A549 (cell line): ENCODE measurements at regions not wholly inside any gene's neighbourhood (a gene's known extent, or its start where the extent isn't known, plus 50 kb on each side); places are given as distances from the start of the nearest gene placed in this dataset.

Experiments used
- ATAC-seq, 2 experiments: fragments of 200-7000 bp in 1 of 2; fragments of >200 bp in 1 of 2; cut with Nextera tagmentation in 1 of 2; cut with Tn5 transposase in 1 of 2; 3 replicates each; pipeline versions ENCODE4 v1.8.0 to v1.9.1; 2018 to 2020; ENCODE audit warnings: mild to moderate bottlenecking in 1 of 2, moderate library complexity in 1 of 2
- CTCF ChIA-PET: fragments of 300-600 bp; sonication (Branson Sonifier 250); formaldehyde crosslinking; extraction: SDS; loops from one replicate; lab custom pipeline; 2021; ENCODE audit warnings: antibody characterized with exemption, inconsistent platforms; lab: Yijun Ruan, JAX
- POLR2A ChIA-PET: fragments of 350-600 bp; formaldehyde crosslinking; extraction: SDS; loops from one replicate; lab custom pipeline; 2021; ENCODE audit warnings: antibody characterized with exemption, inconsistent platforms; lab: Yijun Ruan, JAX
- DNase-seq, 2 experiments: peaks; one replicate each; pipeline versions ENCODE4 v3.0.0 to v3.0.0-alpha.2; 2011 to 2016; ENCODE audit warnings: low read depth in 1 of 2, low spot score in 1 of 2
- FAIRE-seq: peaks from 2 replicates; lab custom pipeline; 2011; peaks lifted over from hg19 to GRCh38; lab: Jason Lieb, UNC
- H3K27ac ChIP-seq, 2 experiments: fragments of >200 bp; sonication (Bioruptor Twin); formaldehyde crosslinking; 3 replicates each; pipeline ENCODE4 v1.5.1; 2016 to 2017
- H3K4me1 ChIP-seq: fragments of >200 bp; sonication (Bioruptor Twin); formaldehyde crosslinking; 3 replicates; pipeline ENCODE4 v1.6.1; 2016
- H3K4me2 ChIP-seq: fragments of >200 bp; sonication (Bioruptor Twin); formaldehyde crosslinking; 3 replicates; pipeline ENCODE4 v1.6.1; 2016
- H3K4me3 ChIP-seq: fragments of >200 bp; sonication (Bioruptor Twin); formaldehyde crosslinking; 3 replicates; pipeline ENCODE4 v1.5.1; 2016
- H3K9me3 ChIP-seq: fragments of >200 bp; sonication (Bioruptor Twin); formaldehyde crosslinking; 3 replicates; pipeline ENCODE4 v1.6.1; 2016
- BCL3 ChIP-seq: fragments of >200 bp; sonication (Bioruptor Twin); formaldehyde crosslinking; IDR thresholded peaks from 3 replicates; pipeline ENCODE4 v1.6.1; 2016
- CBX2 ChIP-seq: fragments of 200-600 bp; sonication (generic); IDR thresholded peaks from 2 replicates; pipeline ENCODE4 v1.6.1; 2016; ENCODE audit warnings: low read depth, mild to moderate bottlenecking, borderline replicate concordance
- CHD2 ChIP-seq: fragments of 150-350 bp; IDR thresholded peaks from 2 replicates; pipeline ENCODE4 v1.6.1; 2014; ENCODE audit warnings: low read length; ENCODE audit not compliant: partially characterized antibody
- E2F6 ChIP-seq: IDR thresholded peaks from 2 replicates; pipeline ENCODE4 v1.6.1; 2012; ENCODE audit warnings: low read depth, borderline replicate concordance
- EHMT2 ChIP-seq: fragments of 200-600 bp; sonication (generic); IDR thresholded peaks from 2 replicates; pipeline ENCODE4 v1.6.1; 2016; ENCODE audit warnings: antibody characterized with exemption, low read depth, mild to moderate bottlenecking, moderate library complexity
- ESRRA ChIP-seq: fragments of 150-350 bp; IDR thresholded peaks from 2 replicates; pipeline ENCODE4 v1.6.1; 2014; ENCODE audit warnings: mild to moderate bottlenecking, low read length, borderline replicate concordance
- FOSL2 ChIP-seq, 2 experiments: fragments of 450-650 bp in 1 of 2; fragments of >200 bp in 1 of 2; sonication (Bioruptor Twin) in 1 of 2; formaldehyde crosslinking; IDR thresholded peaks; 2 replicates each; pipeline versions ENCODE4 v1.5.0 to v1.6.1; 2016 to 2020; ENCODE audit warnings: mild to moderate bottlenecking in 1 of 2, moderate library complexity in 1 of 2
- JUNB ChIP-seq: fragments of >200 bp; sonication (Bioruptor Twin); formaldehyde crosslinking; IDR thresholded peaks from 2 replicates; pipeline ENCODE4 v1.6.1; 2016
- KDM1A ChIP-seq: fragments of 200-600 bp; sonication (generic); IDR thresholded peaks from 2 replicates; pipeline ENCODE4 v1.6.1; 2016; ENCODE audit warnings: low read depth, mild to moderate bottlenecking
- KDM5A ChIP-seq: fragments of 200-600 bp; sonication (generic); IDR thresholded peaks from 2 replicates; pipeline ENCODE4 v1.6.1; 2016; ENCODE audit warnings: antibody characterized with exemption, mild to moderate bottlenecking
- MAFK ChIP-seq: fragments of 450-650 bp; IDR thresholded peaks from 2 replicates; pipeline ENCODE4 v1.6.1; 2014; ENCODE audit not compliant: partially characterized antibody
- NFE2L2 ChIP-seq: fragments of 150-350 bp; conservative IDR thresholded peaks from 2 replicates; pipeline ENCODE4 v1.6.1; 2014; ENCODE audit warnings: low read length
- NR3C1 ChIP-seq: fragments of >200 bp; sonication (Bioruptor Twin); formaldehyde crosslinking; IDR thresholded peaks from 3 replicates; pipeline ENCODE4 v1.6.1; 2017
- PBX3 ChIP-seq: IDR thresholded peaks from 2 replicates; pipeline ENCODE4 v1.6.1; 2012
- POLR2A ChIP-seq: IDR thresholded peaks from 2 replicates; pipeline ENCODE4 v1.6.1; 2012; ENCODE audit warnings: mild to moderate bottlenecking, low read length
- RAD21 ChIP-seq, 2 experiments: fragments of >200 bp in 1 of 2; sonication (Bioruptor Twin) in 1 of 2; formaldehyde crosslinking in 1 of 2; IDR thresholded peaks in 1 of 2; conservative IDR thresholded peaks in 1 of 2; 2 replicates in 1 of 2; 3 replicates in 1 of 2; pipeline ENCODE4 v1.6.1; 2012 to 2018; ENCODE audit warnings: inconsistent platforms in 1 of 2
- RARB ChIP-seq: fragments of 250-450 bp; sonication (Bioruptor Pico); IDR thresholded peaks from 2 replicates; pipeline ENCODE4 v1.8.0; 2021; ENCODE audit warnings: mild to moderate bottlenecking, moderate library complexity
- REST ChIP-seq: fragments of 200-600 bp; sonication (generic); IDR thresholded peaks from 2 replicates; pipeline ENCODE4 v1.6.1; 2016; ENCODE audit warnings: antibody characterized with exemption, mild to moderate bottlenecking, moderate library complexity
- SMC3 ChIP-seq: fragments of >200 bp; sonication (Bioruptor Twin); formaldehyde crosslinking; IDR thresholded peaks from 3 replicates; pipeline ENCODE4 v1.6.1; 2018; ENCODE audit warnings: inconsistent platforms
- SREBF2 ChIP-seq: fragments of 450-650 bp; IDR thresholded peaks from 2 replicates; pipeline ENCODE4 v1.6.1; 2014; ENCODE audit warnings: mild to moderate bottlenecking, moderate library complexity
- TFCP2L1 ChIP-seq: fragments of 250-450 bp; sonication (Bioruptor Pico); IDR thresholded peaks from 2 replicates; pipeline ENCODE4 v1.5.0; 2021; ENCODE audit warnings: mild to moderate bottlenecking
- ZNF302 ChIP-seq: fragments of 250-450 bp; sonication (Bioruptor Pico); IDR thresholded peaks from 2 replicates; pipeline ENCODE4 v1.9.0; 2021; ENCODE audit warnings: inconsistent platforms, mild to moderate bottlenecking, moderate library complexity
- WGBS: methylation state at CpG from one replicate; pipeline ENCODE4 v1.1.6; 2017; ENCODE audit errors: missing lambda C conversion rate; 5-methylcytosine and 5-hydroxymethylcytosine counted together

- TF ChIP-seq TFCP2L1 (CRISPR knock-in tag) (no peak), REST (no peak), E2F6 (no peak), RARB (CRISPR knock-in tag) (no peak), KDM5A (no peak), NFE2L2 (no peak), SMC3 (no peak), NR3C1 (no peak)
- 3% methylated on average over 4 of the region's 4 CpGs for WGBS
- Histone ChIP-seq H3K9me3 (no peaks in the 10 kb centered on the region), H3K4me2 (no peak overlapping the region), H3K27ac (no peak overlapping the region), H3K4me1 (no peaks in the 10 kb centered on the region), H3K4me3 (no peak overlapping the region)
- ChIA-PET POLR2A (no interaction called here), CTCF (no interaction called here)
- FAIRE-seq = no peak
- no peak for ATAC-seq
- DNase-seq = no peak
These were observed 243.0 kb upstream of the ITGA1 start for GRCh38 chr5:52544738-52545137.

- no peak overlapping the region for H3K4me2 ChIP-seq
- POLR2A ChIA-PET = no interaction called here
- no peak overlapping the region for H3K27ac ChIP-seq
- H3K9me3 ChIP-seq = no peaks in the 10 kb centered on the region
- WGBS = 31% methylated on average over 2 of the region's 2 CpGs
- ATAC-seq (no peak), DNase-seq (no peak), FAIRE-seq (no peak)
- CTCF ChIA-PET = no interaction called here
- no peak for TF ChIP-seq ZNF302 (CRISPR knock-in tag)
- TF ChIP-seq RAD21 (conservative IDR thresholded peaks at IDR 0.05 in 1 of 2, IDR thresholded peaks at IDR 0.05 in 1 of 2) = no peak
- no peak for TF ChIP-seq SREBF2
- TF ChIP-seq POLR2A = no peak
- peak; percentile 85 for TF ChIP-seq MAFK
- H3K4me3 ChIP-seq = no peak overlapping the region
- H3K4me1 ChIP-seq = no peaks in the 10 kb centered on the region
These were observed 233.4 kb upstream of the ITGA1 start for GRCh38 chr5:52554293-52554692.

- H3K4me3 ChIP-seq = no peak overlapping the region
- no peak overlapping the region for H3K27ac ChIP-seq
- FAIRE-seq = no peak
- no peak for DNase-seq
- WGBS = 0% methylated on average over 1 of the region's 1 CpG
- ATAC-seq = peak in 1 of 2 experiments; percentile 48; a peak in 1 of 6 replicates
- no peaks in the 10 kb centered on the region for H3K9me3 ChIP-seq
- TF ChIP-seq KDM1A (no peak), RAD21 (conservative IDR thresholded peaks at IDR 0.05 in 1 of 2, IDR thresholded peaks at IDR 0.05 in 1 of 2) (peak in 1 of 2 experiments; percentile 17; a peak in 1 of 5 replicates), CHD2 (no peak), BCL3 (no peak), FOSL2 (IDR thresholded peaks at IDR 0.05) (no peak), FOSL2 (CRISPR knock-in tag; IDR thresholded peaks at IDR 0.05) (peak; percentile 58), CBX2 (no peak), PBX3 (no peak), ESRRA (no peak), EHMT2 (no peak), JUNB (no peak)
- H3K4me2 ChIP-seq = no peak overlapping the region
- no peaks in the 10 kb centered on the region for H3K4me1 ChIP-seq
- ChIA-PET POLR2A (no interaction called here), CTCF (interaction anchor here (0.6 kb wide), 2 partner anchors 200 to 1177 kb away, joined by 3 to 4 read pairs; partner anchors contain the start of gene ISL1)
These were observed 227.3 kb upstream of the ITGA1 start for GRCh38 chr5:52560366-52560765.
